ENCODE measurements at regions not wholly inside any gene's neighbourhood (a gene's known extent, or its start where the extent isn't known, plus 50 kb on each side); places are given as distances from the start of the nearest gene placed in this dataset.

DNA sequence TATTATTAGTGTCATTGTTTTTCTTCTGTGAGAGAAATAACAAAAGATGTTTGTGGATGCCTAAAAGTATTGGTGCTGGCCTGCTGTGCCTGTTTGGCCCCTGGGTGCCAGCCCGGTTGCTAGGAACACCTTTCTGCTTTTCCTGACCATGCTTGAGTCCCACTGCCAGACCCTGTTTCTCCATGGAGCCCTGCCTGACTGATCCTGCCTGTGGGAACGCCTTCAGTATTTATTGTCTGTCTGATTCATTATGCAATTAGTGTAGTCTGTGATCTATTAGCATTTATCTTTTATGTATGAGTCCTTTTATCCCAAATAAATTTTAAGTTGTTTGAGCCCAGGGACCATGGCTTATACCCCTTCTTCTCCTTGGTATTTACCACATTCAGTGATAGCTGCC, 98.6 kb upstream of the MPPED2 start:
- TF ChIP-seq SIN3A (IDR thresholded peaks at IDR 0.05; ENCODE audit: low read depth, low read length) (no peak), CTCF (IDR thresholded peaks at IDR 0.05 in 2 of 3, conservative IDR thresholded peaks at IDR 0.05 in 1 of 3; ENCODE audit: control insufficient read depth in 2 of 3, extremely low read depth in 1 of 3, insufficient read depth in 1 of 3, low read depth in 3 of 3, low read length in 3 of 3) (no peak), HCFC1 (IDR thresholded peaks at IDR 0.05; ENCODE audit: low read length) (no peak), FOXM1 (IDR thresholded peaks at IDR 0.05; ENCODE audit: low read depth, low read length) (no peak)

Measured in GM12878 (cell line).